CD8-positive, alpha-beta memory T cell (primary cell): ENCODE measurements at regions not wholly inside any gene's neighbourhood (a gene's known extent, or its start where the extent isn't known, plus 50 kb on each side); places are given as distances from the start of the nearest gene placed in this dataset.

Experiments
- CTCF ChIA-PET: fragments of 350-600 bp; sonication (Branson Sonifier 250); formaldehyde crosslinking; loops from one replicate; lab custom pipeline; 2021; ENCODE audit warnings: antibody characterized with exemption; lab: Charles Lee
- POLR2A ChIA-PET: fragments of 350-600 bp; sonication (Branson Sonifier 250); formaldehyde crosslinking; loops from one replicate; lab custom pipeline; 2021; ENCODE audit warnings: antibody characterized with exemption; lab: Charles Lee
- DNase-seq, 5 donors: peaks; one replicate each; pipeline versions ENCODE4 v3.0.0 to v3.0.0-alpha.2; 2020 to 2022; ENCODE audit warnings: mixed read lengths in 1 of 5
- H3K27ac ChIP-seq: one replicate; pipeline ENCODE4 v1.7.0; 2013; ENCODE audit warnings: low read depth, mild to moderate bottlenecking, low read length, moderate library complexity
- H3K27me3 ChIP-seq: 2 replicates; pipeline ENCODE4 v1.7.0; 2013; ENCODE audit warnings: low read length, mild to moderate bottlenecking; ENCODE audit not compliant: insufficient read depth, poor library complexity, severe bottlenecking
- H3K36me3 ChIP-seq: 2 replicates; pipeline ENCODE4 v1.7.0; 2013; ENCODE audit warnings: mild to moderate bottlenecking, low read length, moderate library complexity; ENCODE audit not compliant: insufficient read depth
- H3K4me1 ChIP-seq: 2 replicates; pipeline ENCODE4 v1.7.0; 2013; ENCODE audit warnings: mild to moderate bottlenecking, low read length, moderate library complexity; ENCODE audit not compliant: insufficient read depth
- H3K4me3 ChIP-seq: 2 replicates; pipeline ENCODE4 v1.7.0; 2013; ENCODE audit warnings: mild to moderate bottlenecking, low read length
- H3K9me3 ChIP-seq: 2 replicates; pipeline ENCODE4 v1.7.0; 2013; ENCODE audit warnings: mild to moderate bottlenecking, low read length
- H3K27ac Mint-ChIP-seq, 8 donors: one replicate each; pipeline ENCODE4 v1.8.0; 2020 to 2021; ENCODE audit warnings: mixed read lengths in 8 of 8, mild to moderate bottlenecking in 6 of 8, inconsistent platforms in 3 of 8, moderate library complexity in 3 of 8
- H3K27me3 Mint-ChIP-seq, 2 donors: one replicate each; pipeline ENCODE4 v1.8.0; 2020 to 2021; ENCODE audit warnings: mixed read lengths in 2 of 2, mild to moderate bottlenecking in 1 of 2, moderate library complexity in 1 of 2
- H3K36me3 Mint-ChIP-seq, 3 donors: one replicate each; pipeline ENCODE4 v1.8.0; 2020 to 2021; ENCODE audit warnings: mixed read lengths in 3 of 3, inconsistent platforms in 1 of 3, mild to moderate bottlenecking in 1 of 3
- H3K4me1 Mint-ChIP-seq, 3 donors: one replicate each; pipeline ENCODE4 v1.8.0; 2020 to 2021; ENCODE audit warnings: mixed read lengths in 3 of 3, inconsistent platforms in 1 of 3, mild to moderate bottlenecking in 1 of 3
- H3K4me3 Mint-ChIP-seq, 7 donors: one replicate each; pipeline ENCODE4 v1.8.0; 2020 to 2021; ENCODE audit warnings: mixed read lengths in 7 of 7, mild to moderate bottlenecking in 6 of 7, moderate library complexity in 4 of 7, inconsistent platforms in 2 of 7
- H3K9me3 Mint-ChIP-seq, 5 donors: one replicate each; pipeline ENCODE4 v1.8.0; 2020 to 2022; ENCODE audit warnings: mixed read lengths in 5 of 5, mild to moderate bottlenecking in 3 of 5, moderate library complexity in 2 of 5, inconsistent platforms in 1 of 5

- H3K4me3 Mint-ChIP-seq = no peak overlapping the region
- no peak for DNase-seq
- ChIA-PET CTCF (interaction anchor here (1.4 to 7.1 kb wide), 3 partner anchors 260 to 483 kb away, joined by 3 to 132 read pairs (median 7); no protein-coding TSS in a partner anchor), POLR2A (no interaction called here)
- H3K36me3 Mint-ChIP-seq = no peaks in the 10 kb centered on the region
- Histone ChIP-seq H3K4me1 (peaks cover 5% of the 10 kb centered on the region), H3K27ac (no peak overlapping the region), H3K4me3 (no peak overlapping the region), H3K27me3 (no peaks in the 10 kb centered on the region), H3K36me3 (no peaks in the 10 kb centered on the region), H3K9me3 (no peaks in the 10 kb centered on the region)
- no peak overlapping the region for H3K27ac Mint-ChIP-seq
- H3K9me3 Mint-ChIP-seq = no peaks in the 10 kb centered on the region
- H3K4me1 Mint-ChIP-seq = peaks cover 7 to 9% (median 8%) of the 10 kb centered on the region in 3 donors
- peaks cover 5 to 36% of the 10 kb centered on the region in 2 donors for H3K27me3 Mint-ChIP-seq
Observed at GRCh38 chr5:96340357-96340756, 92.7 kb downstream of the PCSK1 start.

GRCh38 chr5:96339862-96340261 is 93.2 kb downstream of the PCSK1 start:
- Histone ChIP-seq H3K36me3 (no peaks in the 10 kb centered on the region), H3K27ac (no peak overlapping the region), H3K4me3 (no peak overlapping the region), H3K27me3 (no peaks in the 10 kb centered on the region), H3K4me1 (peaks cover under 1% of the 10 kb centered on the region), H3K9me3 (no peaks in the 10 kb centered on the region)
- Mint-ChIP-seq H3K27ac (no peak overlapping the region), H3K27me3 (peaks cover 5 to 36% of the 10 kb centered on the region in 2 donors), H3K9me3 (no peaks in the 10 kb centered on the region), H3K4me1 (peaks cover 2 to 4% (median 3%) of the 10 kb centered on the region in 3 donors), H3K4me3 (no peak overlapping the region), H3K36me3 (no peaks in the 10 kb centered on the region)
- POLR2A ChIA-PET = no interaction called here
- CTCF ChIA-PET = interaction anchor here (1.4 to 7.1 kb wide), 3 partner anchors 261 to 483 kb away, joined by 3 to 132 read pairs (median 7); no protein-coding TSS in a partner anchor
- DNase-seq = no peak

GRCh38 chr5:96338624-96339415 is 94.2 kb downstream of the PCSK1 start:
- no peak overlapping the region for H3K4me3 Mint-ChIP-seq
- Histone ChIP-seq H3K27ac (no peak overlapping the region), H3K4me1 (no peaks in the 10 kb centered on the region), H3K9me3 (no peaks in the 10 kb centered on the region), H3K4me3 (no peak overlapping the region), H3K36me3 (no peaks in the 10 kb centered on the region), H3K27me3 (no peaks in the 10 kb centered on the region)
- no peak for DNase-seq
- H3K9me3 Mint-ChIP-seq = no peaks in the 10 kb centered on the region
- no peaks in the 10 kb centered on the region for H3K4me1 Mint-ChIP-seq
- H3K36me3 Mint-ChIP-seq = no peaks in the 10 kb centered on the region
- CTCF ChIA-PET = interaction anchor here (1.4 to 4.7 kb wide), 3 partner anchors 480 to 557 kb away, joined by 3 to 76 read pairs (median 18); no protein-coding TSS in a partner anchor
- H3K27me3 Mint-ChIP-seq = peaks cover 5 to 30% of the 10 kb centered on the region in 2 donors
- no peak overlapping the region for H3K27ac Mint-ChIP-seq
- POLR2A ChIA-PET = no interaction called here

- Mint-ChIP-seq H3K4me1 (no peaks in the 10 kb centered on the region), H3K36me3 (no peaks in the 10 kb centered on the region), H3K9me3 (no peaks in the 10 kb centered on the region), H3K4me3 (no peak overlapping the region), H3K27ac (no peak overlapping the region), H3K27me3 (peaks cover 4 to 26% of the 10 kb centered on the region in 2 donors)
- no peak overlapping the region for H3K4me3 ChIP-seq
- H3K27ac ChIP-seq = no peak overlapping the region
- no peaks in the 10 kb centered on the region for H3K27me3 ChIP-seq
- CTCF ChIA-PET = interaction anchor here (1.8 to 4.7 kb wide), 4 partner anchors 263 to 556 kb away, joined by 9 to 76 read pairs (median 26); no protein-coding TSS in a partner anchor
- no peak for DNase-seq
- no peaks in the 10 kb centered on the region for H3K9me3 ChIP-seq
- no peaks in the 10 kb centered on the region for H3K4me1 ChIP-seq
- POLR2A ChIA-PET = no interaction called here
- no peaks in the 10 kb centered on the region for H3K36me3 ChIP-seq
Observed at GRCh38 chr5:96338091-96338490, 95.0 kb downstream of the PCSK1 start.

- Histone ChIP-seq H3K9me3 (no peaks in the 10 kb centered on the region), H3K36me3 (no peaks in the 10 kb centered on the region), H3K4me3 (no peak overlapping the region), H3K4me1 (no peaks in the 10 kb centered on the region), H3K27ac (no peak overlapping the region), H3K27me3 (no peaks in the 10 kb centered on the region)
- Mint-ChIP-seq H3K9me3 (no peaks in the 10 kb centered on the region), H3K36me3 (no peaks in the 10 kb centered on the region), H3K27ac (no peak overlapping the region), H3K4me3 (no peak overlapping the region), H3K4me1 (no peaks in the 10 kb centered on the region), H3K27me3 (peaks cover 6 to 29% of the 10 kb centered on the region in 2 donors)
- CTCF ChIA-PET = interaction anchor here (0.9 to 4.7 kb wide), 12 partner anchors 7 to 555 kb away, joined by 3 to 76 read pairs (median 6); partner anchors contain the start of gene ELL2
- DNase-seq = no peak
- POLR2A ChIA-PET = no interaction called here
Observed at GRCh38 chr5:96337048-96337781, 95.8 kb downstream of the PCSK1 start.

- Mint-ChIP-seq H3K9me3 (no peaks in the 10 kb centered on the region), H3K27me3 (peaks cover 5 to 27% of the 10 kb centered on the region in 2 donors), H3K4me3 (no peak overlapping the region), H3K27ac (no peak overlapping the region), H3K4me1 (no peaks in the 10 kb centered on the region), H3K36me3 (no peaks in the 10 kb centered on the region)
- Histone ChIP-seq H3K4me1 (no peaks in the 10 kb centered on the region), H3K27me3 (no peaks in the 10 kb centered on the region), H3K36me3 (no peaks in the 10 kb centered on the region), H3K27ac (no peak overlapping the region), H3K4me3 (no peak overlapping the region), H3K9me3 (no peaks in the 10 kb centered on the region)
- peak; percentile 20 to 57 (median 51) for DNase-seq
- POLR2A ChIA-PET = interaction anchor here (0.6 to 0.9 kb wide), 2 partner anchors 467 to 478 kb away, joined by 3 read pairs; no protein-coding TSS in a partner anchor
- CTCF ChIA-PET = interaction anchor here (0.8 to 4.7 kb wide), 21 partner anchors 8 to 691 kb away, joined by 3 to 76 read pairs (median 4); partner anchors contain the start of gene ELL2
Observed at GRCh38 chr5:96336351-96336985, 96.6 kb downstream of the PCSK1 start.

GRCh38 chr5:96335873-96336272 is 97.2 kb downstream of the PCSK1 start:
- Mint-ChIP-seq H3K27ac (no peak overlapping the region), H3K27me3 (peaks cover 5 to 30% of the 10 kb centered on the region in 2 donors), H3K4me1 (no peaks in the 10 kb centered on the region), H3K9me3 (no peaks in the 10 kb centered on the region), H3K4me3 (no peak overlapping the region), H3K36me3 (no peaks in the 10 kb centered on the region)
- H3K36me3 ChIP-seq = no peaks in the 10 kb centered on the region
- H3K27ac ChIP-seq = no peak overlapping the region
- POLR2A ChIA-PET = interaction anchor here (0.6 to 0.9 kb wide), 2 partner anchors 466 to 478 kb away, joined by 3 read pairs; no protein-coding TSS in a partner anchor
- CTCF ChIA-PET = interaction anchor here (0.8 to 4.7 kb wide), 17 partner anchors 9 to 691 kb away, joined by 3 to 76 read pairs (median 4); no protein-coding TSS in a partner anchor
- no peaks in the 10 kb centered on the region for H3K9me3 ChIP-seq
- H3K4me3 ChIP-seq = no peak overlapping the region
- no peaks in the 10 kb centered on the region for H3K27me3 ChIP-seq
- DNase-seq = no peak
- H3K4me1 ChIP-seq = no peaks in the 10 kb centered on the region
